ENCODE measurements at regions not wholly inside any gene's neighbourhood (a gene's known extent, or its start where the extent isn't known, plus 50 kb on each side); places are given as distances from the start of the nearest gene placed in this dataset.

- no peak for DNase-seq
Observed at GRCh38 chr2:176471949-176472348, 202.7 kb downstream of the MTX2 start.

GRCh38 chr2:176473177-176473576 is 203.9 kb downstream of the MTX2 start:
- no peak for DNase-seq

- no peak for DNase-seq
Observed at GRCh38 chr2:176473851-176474250, 204.6 kb downstream of the MTX2 start.

GRCh38 chr2:176477336-176477735 is 208.1 kb downstream of the MTX2 start:
- no peak for DNase-seq

GRCh38 chr2:176479961-176480360 is 210.7 kb downstream of the MTX2 start:
- no peak for DNase-seq

GRCh38 chr2:176482107-176482506 is 212.9 kb downstream of the MTX2 start:
- no peak for DNase-seq

- no peak for DNase-seq
Observed at GRCh38 chr2:176483476-176483875, 214.2 kb downstream of the MTX2 start.

- no peak for DNase-seq
Observed at GRCh38 chr2:176483901-176484568, 214.8 kb downstream of the MTX2 start.

- DNase-seq = no peak
Observed at GRCh38 chr2:176484838-176485237, 215.6 kb downstream of the MTX2 start.

- no peak for DNase-seq
Observed at GRCh38 chr2:176488431-176488830, 219.2 kb downstream of the MTX2 start.

- no peak for DNase-seq
Observed at GRCh38 chr2:176490061-176490861, 221.0 kb downstream of the MTX2 start.

GRCh38 chr2:176491172-176491904 is 222.1 kb downstream of the MTX2 start:
- peak; percentile 34 for DNase-seq

GRCh38 chr2:176492583-176492982 is 223.3 kb downstream of the MTX2 start:
- no peak for DNase-seq

- DNase-seq = no peak
Observed at GRCh38 chr2:176493226-176493825, 224.1 kb downstream of the MTX2 start.

GRCh38 chr2:176493909-176494308 is 224.7 kb downstream of the MTX2 start:
- no peak for DNase-seq

GRCh38 chr2:176494949-176495353 is 225.7 kb downstream of the MTX2 start:
- no peak for DNase-seq

GRCh38 chr2:176495826-176496225 is 226.6 kb downstream of the MTX2 start:
- DNase-seq = no peak

GRCh38 chr2:176496761-176497160 is 227.5 kb downstream of the MTX2 start:
- no peak for DNase-seq

- no peak for DNase-seq
Observed at GRCh38 chr2:176500901-176501300, 231.7 kb downstream of the MTX2 start.

GRCh38 chr2:176501617-176502016 is 232.4 kb downstream of the MTX2 start:
- no peak for DNase-seq

GRCh38 chr2:176502619-176503018 is 233.4 kb downstream of the MTX2 start:
- DNase-seq = no peak

- DNase-seq = no peak
Observed at GRCh38 chr2:176503776-176504175, 234.5 kb downstream of the MTX2 start.

- DNase-seq = no peak
Observed at GRCh38 chr2:176504440-176504839, 235.2 kb downstream of the MTX2 start.

All from CD4-positive, alpha-beta T cell treated with Interleukin-15 for 1 hour (primary cell).